ENCODE measurements at regions not wholly inside any gene's neighbourhood (a gene's known extent, or its start where the extent isn't known, plus 50 kb on each side); places are given as distances from the start of the nearest gene placed in this dataset.

- TF ChIP-seq CTCF (IDR thresholded peaks at IDR 0.05; ENCODE audit: low read depth, low read length, missing input control): no peak
- TF ChIP-seq MAX (IDR thresholded peaks at IDR 0.05): no peak
Measured at GRCh38 chr2:209029249-209029648, 394.6 kb upstream of the MAP2 start.
